ENCODE measurements at regions not wholly inside any gene's neighbourhood (a gene's known extent, or its start where the extent isn't known, plus 50 kb on each side); places are given as distances from the start of the nearest gene placed in this dataset.

DNA sequence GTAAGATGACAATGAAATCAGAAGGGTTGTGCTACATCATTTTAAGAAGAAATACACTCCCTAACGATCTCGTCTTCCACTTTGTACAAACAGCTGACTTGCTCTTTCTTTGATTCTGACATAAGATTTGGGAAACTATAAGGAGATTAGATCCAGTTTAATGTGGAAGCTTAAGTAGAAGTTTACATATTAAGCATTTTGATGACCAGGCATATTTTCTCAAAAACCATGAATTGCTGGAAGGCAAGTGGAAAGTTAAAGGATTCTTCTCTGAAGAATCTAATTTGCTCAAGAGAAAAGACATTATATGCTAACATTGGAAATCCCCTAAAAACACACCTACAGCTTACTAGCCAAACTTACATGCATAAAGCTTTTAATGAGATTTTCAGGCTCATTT is 531.9 kb upstream of the PTPRD start:
- no peak for DNase-seq (ENCODE audit: low read depth, low spot score)
- TF ChIP-seq, protein P1, sequence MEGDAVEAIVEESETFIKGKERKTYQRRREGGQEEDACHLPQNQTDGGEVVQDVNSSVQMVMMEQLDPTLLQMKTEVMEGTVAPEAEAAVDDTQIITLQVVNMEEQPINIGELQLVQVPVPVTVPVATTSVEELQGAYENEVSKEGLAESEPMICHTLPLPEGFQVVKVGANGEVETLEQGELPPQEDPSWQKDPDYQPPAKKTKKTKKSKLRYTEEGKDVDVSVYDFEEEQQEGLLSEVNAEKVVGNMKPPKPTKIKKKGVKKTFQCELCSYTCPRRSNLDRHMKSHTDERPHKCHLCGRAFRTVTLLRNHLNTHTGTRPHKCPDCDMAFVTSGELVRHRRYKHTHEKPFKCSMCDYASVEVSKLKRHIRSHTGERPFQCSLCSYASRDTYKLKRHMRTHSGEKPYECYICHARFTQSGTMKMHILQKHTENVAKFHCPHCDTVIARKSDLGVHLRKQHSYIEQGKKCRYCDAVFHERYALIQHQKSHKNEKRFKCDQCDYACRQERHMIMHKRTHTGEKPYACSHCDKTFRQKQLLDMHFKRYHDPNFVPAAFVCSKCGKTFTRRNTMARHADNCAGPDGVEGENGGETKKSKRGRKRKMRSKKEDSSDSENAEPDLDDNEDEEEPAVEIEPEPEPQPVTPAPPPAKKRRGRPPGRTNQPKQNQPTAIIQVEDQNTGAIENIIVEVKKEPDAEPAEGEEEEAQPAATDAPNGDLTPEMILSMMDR (IDR thresholded peaks at IDR 0.05; ENCODE audit: low read depth, low read length): no peak

DNA sequence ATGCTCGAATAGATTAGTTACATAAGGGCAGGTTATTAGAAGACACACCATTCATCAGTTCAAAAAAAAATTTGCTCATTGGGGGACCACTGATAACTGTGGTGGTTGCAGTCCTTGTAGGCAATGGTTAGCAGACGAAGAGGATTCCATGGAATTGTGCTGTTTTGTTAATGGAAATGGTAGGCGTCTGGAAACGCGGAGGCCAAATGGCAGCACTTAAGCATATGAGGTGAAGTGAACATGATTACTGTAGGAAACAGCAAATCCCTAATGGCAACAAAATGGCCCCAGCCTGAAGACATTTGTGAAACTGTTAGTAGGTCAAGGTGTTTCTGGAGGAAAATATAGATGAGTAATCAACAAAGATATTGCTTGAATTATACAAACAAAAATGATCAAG is 535.4 kb upstream of the PTPRD start:
- H3K4me3 ChIP-seq (ENCODE audit: low read depth, low read length): no peak overlapping the region
- DNase-seq (ENCODE audit: low read depth, low spot score): no peak
- TF ChIP-seq, protein P1 (IDR thresholded peaks at IDR 0.05; ENCODE audit: low read depth, low read length): no peak
- in situ Hi-C loops (cut with HindIII; ENCODE audit: low sequenced_read_pairs): no loop called here

More for the DNA sequence above, 531.9 kb upstream of the PTPRD start:
- H3K4me3 ChIP-seq (ENCODE audit: low read depth, low read length): no peak overlapping the region
- in situ Hi-C loops (cut with HindIII; ENCODE audit: low sequenced_read_pairs): no loop called here

DNA sequence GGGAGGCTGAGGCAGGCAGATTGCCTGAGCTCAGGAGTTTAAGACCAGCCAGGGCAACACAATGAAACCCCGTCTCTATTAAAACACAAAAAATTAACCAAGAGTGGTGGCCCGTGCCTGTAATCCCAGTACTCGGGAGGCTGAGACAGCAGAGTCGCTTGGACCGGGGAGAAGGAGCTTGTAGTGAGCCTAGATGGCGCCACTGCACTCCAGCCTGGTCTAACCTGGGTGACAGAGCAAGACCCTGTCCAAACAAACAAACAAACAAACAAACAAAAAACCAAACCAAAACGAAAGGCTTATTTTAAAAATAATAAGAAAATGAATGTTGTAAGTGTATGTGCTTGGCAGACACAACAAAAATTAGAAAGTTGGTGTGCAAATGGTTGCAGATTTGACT is 536.3 kb upstream of the PTPRD start:
- TF ChIP-seq, protein P1 (IDR thresholded peaks at IDR 0.05; ENCODE audit: low read depth, low read length): no peak
- no peak overlapping the region for H3K4me3 ChIP-seq (ENCODE audit: low read depth, low read length)
- DNase-seq (ENCODE audit: low read depth, low spot score): no peak
- in situ Hi-C loops (cut with HindIII; ENCODE audit: low sequenced_read_pairs): no loop called here

DNA sequence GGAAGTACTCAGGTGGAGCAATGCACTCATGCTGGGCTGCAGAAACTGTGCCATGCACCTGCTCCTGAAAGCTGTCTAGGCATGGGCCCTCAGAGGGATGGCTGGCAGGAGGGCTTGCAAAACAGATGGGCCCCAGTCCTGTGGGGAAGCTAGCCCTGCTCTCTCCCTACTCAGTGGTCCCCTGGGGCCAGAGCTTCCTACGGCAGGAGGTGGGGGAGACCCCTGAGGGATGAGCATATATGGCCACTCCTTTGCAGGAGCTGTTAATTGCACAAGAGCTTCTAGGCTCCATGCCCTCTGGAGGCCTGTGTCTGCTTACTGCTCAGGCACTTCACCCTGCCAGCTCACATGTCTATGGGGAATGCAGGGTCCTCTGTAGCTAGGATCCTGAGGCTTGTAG is 545.3 kb upstream of the PTPRD start:
- H3K4me3 ChIP-seq (ENCODE audit: low read depth, low read length): no peak overlapping the region
- in situ Hi-C loops (cut with HindIII; ENCODE audit: low sequenced_read_pairs): no loop called here
- TF ChIP-seq, protein P1 (IDR thresholded peaks at IDR 0.05; ENCODE audit: low read depth, low read length): no peak
- DNase-seq (ENCODE audit: low read depth, low spot score): no peak

DNA sequence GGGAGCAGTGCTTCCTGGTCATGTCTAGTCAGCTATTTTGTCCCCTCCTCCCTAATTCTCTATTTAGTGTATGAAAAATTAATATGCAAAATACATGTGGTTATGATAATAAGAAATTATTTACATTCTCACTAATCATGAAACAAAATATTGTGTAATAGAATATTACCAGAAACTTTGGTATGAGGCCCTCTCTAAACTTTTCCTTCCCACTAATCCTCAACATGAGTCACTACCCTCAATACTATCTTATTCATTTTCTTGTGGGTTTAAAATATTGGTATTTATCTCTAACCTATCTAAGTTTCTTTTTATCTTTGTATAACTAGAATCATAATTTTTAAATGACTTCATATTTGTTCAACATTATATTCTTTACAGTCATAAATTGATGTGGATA is 545.9 kb upstream of the PTPRD start:
- no peak for DNase-seq (ENCODE audit: low read depth, low spot score)
- H3K4me3 ChIP-seq (ENCODE audit: low read depth, low read length): no peak overlapping the region
- in situ Hi-C loops (cut with HindIII; ENCODE audit: low sequenced_read_pairs): no loop called here
- TF ChIP-seq, protein P1 (IDR thresholded peaks at IDR 0.05; ENCODE audit: low read depth, low read length): no peak

DNA sequence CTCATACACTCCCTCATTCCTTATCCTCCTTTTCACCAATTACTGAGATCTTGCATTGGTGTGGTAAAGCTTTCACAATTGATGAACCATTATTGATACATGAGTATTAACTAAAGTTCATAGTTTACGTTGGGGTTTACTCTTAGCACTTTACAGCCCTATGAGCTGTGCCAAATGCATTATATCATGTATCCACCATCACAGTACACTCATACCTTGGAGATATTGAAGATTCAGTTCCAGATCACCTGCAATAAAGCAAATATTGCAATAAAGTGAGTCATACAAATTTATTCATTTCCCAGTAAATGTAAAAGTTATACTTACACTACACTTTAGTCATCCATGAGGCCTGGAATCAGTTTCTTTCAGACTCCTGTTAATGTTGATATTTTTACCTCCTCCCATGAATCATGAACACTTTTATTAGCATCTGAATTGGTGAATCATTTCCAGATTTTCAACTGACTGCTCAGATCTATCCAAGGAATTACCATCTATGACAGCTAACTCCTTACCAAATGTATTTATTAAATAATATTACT is 546.6 kb upstream of the PTPRD start:
- no peak overlapping the region for H3K4me3 ChIP-seq (ENCODE audit: low read depth, low read length)
- in situ Hi-C loops (cut with HindIII; ENCODE audit: low sequenced_read_pairs): no loop called here
- TF ChIP-seq, protein P1 (IDR thresholded peaks at IDR 0.05; ENCODE audit: low read depth, low read length): no peak
- no peak for DNase-seq (ENCODE audit: low read depth, low spot score)

DNA sequence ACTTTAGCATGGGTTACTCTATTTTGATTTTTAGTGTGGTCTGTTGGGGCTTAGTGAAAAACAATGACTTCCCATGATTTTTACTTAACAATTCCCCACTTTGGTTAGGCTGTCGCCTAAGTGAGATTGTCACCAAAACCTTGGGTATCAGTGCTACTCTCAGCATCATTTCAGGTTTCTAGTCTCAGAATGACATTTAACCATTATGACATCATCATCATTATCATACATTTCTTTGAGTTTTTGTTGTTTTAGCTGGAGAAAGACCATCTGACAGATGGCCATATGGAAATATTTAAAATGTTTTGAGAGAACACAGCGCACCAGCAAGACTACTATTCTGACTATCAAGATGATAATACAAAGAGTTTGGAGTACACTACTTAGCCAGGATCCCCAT is 551.0 kb upstream of the PTPRD start:
- TF ChIP-seq, protein P1 (IDR thresholded peaks at IDR 0.05; ENCODE audit: low read depth, low read length): no peak
- DNase-seq (ENCODE audit: low read depth, low spot score): no peak
- in situ Hi-C loops (cut with HindIII; ENCODE audit: low sequenced_read_pairs): no loop called here
- H3K4me3 ChIP-seq (ENCODE audit: low read depth, low read length): no peak overlapping the region

All from astrocyte of the spinal cord (primary cell).